GM18858 (cell line): ENCODE measurements at regions not wholly inside any gene's neighbourhood (a gene's known extent, or its start where the extent isn't known, plus 50 kb on each side); places are given as distances from the start of the nearest gene placed in this dataset.
"Not testable (repeated sequence)": the region's sequence is repeated elsewhere in the genome, so short reads cannot be mapped to it uniquely, and the experiment has no call there.

ENCODE experiments used
- ATAC-seq: cut with Tn5 transposase; IDR thresholded peaks from one replicate; pipeline ENCODE4 v1.9.1; 2021; ENCODE audit not compliant: unreplicated experiment

DNA sequence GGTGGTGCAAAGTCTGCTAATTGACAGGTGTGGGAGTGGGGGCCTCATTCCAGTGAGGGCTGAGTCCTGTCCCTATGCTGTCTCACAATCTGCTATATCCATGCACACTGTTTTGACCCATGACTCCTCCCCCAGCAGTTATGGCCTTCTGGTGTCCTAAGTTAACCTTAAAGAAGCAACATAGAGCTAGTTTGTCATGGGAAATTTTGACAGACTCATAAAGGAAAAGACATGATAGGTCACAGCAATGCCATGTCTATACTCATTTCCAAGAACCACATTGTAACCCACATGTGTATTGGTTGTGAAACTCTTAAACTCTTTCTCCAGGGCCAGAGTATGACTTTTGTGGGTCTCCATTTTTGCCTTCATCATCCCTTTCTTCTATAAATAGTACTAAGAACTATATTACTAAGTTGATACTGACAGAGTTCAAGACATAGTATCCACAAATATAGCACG is 78.2 kb upstream of the SLC1A4 start:
- no peak for ATAC-seq

DNA sequence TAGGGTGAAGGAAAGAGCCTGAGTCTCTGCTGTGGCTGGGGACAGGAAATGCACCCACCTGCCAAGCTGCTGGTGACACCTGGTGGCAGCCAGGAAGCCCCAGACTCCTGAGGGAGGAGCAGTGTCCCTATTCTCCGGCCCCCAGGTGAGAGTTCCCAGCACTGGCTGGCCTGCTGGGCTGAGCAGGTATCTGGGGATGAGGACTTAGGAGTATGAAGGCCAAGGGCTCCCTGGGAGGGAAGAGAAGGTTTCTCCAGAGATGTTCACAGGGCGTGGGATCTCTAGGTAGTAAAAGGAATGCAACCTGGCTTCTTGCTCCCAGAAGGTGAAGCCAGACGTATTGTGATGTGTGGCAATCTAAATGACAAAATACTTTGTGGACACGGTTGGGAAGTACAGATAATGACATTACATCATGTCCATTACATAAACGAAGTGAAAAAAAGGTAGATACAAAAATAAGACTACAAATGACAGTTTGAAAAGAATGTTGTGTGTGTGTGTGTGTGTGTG is 75.8 kb upstream of the SLC1A4 start:
- ATAC-seq, result no peak

DNA sequence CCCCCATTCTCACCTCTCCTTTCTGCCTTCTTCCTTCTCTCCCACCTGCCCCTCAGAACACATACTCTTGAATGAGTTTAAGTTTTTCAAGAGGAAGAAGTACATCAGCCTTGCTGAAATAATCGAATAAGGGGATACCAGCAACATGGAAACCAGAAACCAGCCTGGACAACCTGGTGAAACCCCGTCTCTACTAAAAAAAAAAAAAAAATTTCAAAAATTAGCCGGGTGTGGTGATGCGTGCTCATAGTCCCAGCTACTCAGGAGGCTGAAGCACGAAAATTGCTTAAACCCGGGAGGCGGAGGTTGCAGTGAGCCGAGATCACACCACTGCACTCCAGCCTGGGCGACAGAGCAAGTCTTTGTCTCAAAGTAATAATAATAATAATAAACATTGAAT is 75.0 kb upstream of the SLC1A4 start:
- no peak for ATAC-seq

DNA sequence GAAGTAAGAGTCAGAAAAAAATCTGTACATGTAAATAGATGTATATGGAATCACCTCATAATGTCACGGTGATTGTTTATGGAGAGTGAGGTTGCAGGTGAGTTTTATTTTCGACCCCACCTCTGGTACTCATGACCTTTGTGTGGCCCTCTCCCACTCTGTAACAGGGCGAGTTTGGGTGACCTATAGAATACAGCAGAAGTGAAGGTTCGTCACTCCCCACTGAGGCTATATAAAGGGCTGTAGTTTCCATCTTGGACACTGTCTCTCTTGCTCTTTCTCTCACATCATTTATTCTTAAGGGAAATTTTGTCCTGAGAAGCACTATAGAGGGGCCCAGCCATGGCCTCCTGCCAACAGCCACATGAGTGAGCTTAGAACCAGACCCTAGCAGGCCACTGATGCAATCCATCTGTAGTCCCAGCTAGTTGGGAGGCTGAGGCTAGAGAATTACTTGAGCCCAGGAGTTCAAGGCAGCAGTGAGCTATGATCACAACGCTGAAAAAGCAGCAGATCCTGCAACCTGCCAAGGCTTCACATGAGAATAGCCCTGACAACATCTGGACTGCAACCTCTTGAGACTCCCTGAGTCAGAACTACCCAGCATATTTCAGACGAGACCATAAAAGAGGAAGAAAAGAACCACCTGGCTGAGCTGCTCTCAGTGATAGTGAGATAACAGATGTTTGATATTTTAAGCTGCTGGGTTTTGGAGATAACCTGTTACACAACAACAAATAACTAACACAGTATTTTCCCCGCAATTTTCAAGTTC is 74.3 kb upstream of the SLC1A4 start:
- peak; percentile 78 for ATAC-seq

DNA sequence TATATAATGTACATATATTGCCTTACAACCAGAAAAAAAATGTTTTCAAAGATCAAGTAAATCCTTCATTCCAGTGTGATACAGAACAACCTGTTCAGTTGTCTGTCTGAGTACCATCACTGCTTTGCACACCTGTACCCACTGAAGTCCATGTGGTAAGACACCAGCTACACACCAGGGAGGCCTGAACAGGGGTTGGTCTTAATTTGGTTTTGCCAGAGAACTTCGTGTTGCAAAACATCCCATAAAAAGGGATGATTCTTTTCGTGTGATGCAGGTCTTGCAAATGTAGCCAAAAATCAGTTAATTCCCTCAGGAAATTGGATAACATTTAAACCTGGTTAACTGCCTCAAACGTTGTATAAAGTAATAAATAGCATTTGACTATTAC is 73.7 kb upstream of the SLC1A4 start:
- peak; percentile 9 for ATAC-seq

DNA sequence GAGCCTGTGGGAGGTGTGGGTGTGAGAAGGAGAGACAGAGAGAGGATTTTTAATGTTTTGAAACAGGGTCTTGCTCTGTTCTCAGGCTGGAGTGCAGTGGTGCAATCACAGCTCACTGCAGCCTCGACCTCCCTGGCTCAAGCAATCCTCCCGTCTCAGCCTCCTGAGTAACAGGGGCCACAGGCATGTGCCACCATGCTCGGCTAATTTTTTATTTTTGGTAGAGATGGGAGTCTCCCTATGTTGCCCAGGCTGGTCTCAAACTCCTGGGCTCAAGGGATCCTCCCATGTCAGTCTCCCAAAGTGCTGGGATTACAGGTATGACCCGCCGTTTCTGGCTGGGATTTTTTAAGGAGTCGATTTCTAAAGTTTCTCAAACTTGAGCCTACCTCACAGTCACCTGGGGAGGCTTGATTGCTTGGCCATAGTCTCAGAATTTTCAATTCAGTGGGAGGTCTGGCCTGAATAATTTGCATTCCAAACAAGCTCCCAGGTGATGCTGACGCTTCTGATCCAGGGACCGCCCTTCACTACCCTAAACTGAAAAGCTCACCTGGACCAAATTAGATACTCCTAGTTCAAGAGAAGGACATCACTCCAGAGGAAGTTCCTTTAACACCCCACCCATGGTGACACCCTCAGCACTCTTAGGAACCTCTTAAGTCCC is 70.8 kb upstream of the SLC1A4 start:
- ATAC-seq, result no peak

DNA sequence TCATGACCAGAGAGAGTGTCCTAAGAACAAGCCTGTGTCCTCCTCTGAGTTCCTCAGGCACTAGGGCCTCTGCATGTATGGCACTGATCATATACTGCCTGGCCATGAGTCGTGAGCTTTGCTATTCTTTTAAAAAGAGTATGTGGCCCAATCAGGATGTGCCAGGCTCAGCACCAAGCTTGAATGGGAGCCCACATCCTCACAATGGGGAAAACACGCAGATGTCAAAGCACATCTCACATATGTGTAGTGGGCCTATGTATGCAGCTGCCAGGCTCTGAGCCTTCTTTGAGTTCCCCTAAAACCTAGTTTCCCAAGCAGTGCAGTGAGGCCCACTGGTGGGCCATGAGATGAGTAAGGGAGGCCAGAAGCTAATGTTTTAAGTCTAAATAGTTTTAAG is 69.9 kb upstream of the SLC1A4 start:
- ATAC-seq, result no peak

DNA sequence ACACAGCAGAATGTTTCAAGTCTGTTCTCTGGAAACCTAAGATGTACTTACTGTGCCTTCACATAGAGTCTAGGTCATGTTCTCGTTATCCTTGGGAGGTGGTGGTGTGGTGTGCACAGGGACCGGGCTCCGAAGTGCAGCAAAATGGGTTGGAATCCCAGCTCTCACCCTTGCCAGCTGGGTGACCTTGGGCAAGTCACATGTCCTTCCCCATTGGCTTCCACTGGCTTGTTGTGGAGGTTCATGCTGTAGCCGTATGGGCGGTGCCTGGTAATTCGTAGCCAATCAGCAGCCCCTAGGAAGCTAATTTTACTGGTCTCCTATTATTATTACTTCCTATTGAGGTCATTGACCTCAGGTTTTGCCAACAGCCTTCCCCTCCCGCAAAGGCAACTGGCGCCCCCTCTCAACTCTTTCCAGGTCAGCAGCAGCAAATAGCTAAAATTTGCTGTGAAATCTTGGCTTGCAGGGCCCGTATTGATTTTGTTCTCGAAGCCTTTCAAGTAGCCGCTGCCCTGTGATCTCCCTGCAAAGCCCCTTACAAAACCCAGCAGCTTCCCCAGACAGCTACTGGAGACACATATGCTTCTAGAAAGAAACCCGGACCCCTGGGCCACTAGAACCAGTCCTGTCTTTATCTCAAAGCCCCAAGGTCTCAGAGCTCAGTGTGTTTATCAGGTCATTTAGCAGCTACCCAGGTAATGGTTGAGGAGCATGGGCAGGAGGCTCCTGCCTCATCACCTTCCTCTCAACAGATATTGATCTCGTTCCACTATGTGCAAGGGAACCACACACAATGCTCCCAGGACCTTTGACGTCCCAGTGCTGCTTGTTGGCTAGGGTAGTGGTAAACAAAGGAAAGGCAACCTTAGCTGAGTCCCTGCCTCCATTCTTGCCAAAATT is 66.5 kb upstream of the SLC1A4 start:
- no peak for ATAC-seq

DNA sequence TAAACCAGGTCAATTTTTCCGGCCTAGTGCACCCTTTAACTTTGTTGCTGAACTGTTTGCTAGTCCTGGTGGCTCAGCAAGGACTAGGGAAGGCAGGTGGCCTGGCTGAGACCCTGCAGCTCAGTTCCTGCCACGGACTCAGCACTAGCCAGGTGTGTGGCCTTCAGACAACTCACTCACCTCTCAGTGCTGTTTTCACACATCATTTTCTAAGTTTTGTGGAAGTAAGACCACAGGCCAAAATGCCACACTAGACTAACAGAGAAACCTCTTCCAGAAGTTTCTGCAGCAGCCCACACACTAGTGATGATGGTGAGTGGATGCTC is 65.9 kb upstream of the SLC1A4 start:
- ATAC-seq, result no peak

DNA sequence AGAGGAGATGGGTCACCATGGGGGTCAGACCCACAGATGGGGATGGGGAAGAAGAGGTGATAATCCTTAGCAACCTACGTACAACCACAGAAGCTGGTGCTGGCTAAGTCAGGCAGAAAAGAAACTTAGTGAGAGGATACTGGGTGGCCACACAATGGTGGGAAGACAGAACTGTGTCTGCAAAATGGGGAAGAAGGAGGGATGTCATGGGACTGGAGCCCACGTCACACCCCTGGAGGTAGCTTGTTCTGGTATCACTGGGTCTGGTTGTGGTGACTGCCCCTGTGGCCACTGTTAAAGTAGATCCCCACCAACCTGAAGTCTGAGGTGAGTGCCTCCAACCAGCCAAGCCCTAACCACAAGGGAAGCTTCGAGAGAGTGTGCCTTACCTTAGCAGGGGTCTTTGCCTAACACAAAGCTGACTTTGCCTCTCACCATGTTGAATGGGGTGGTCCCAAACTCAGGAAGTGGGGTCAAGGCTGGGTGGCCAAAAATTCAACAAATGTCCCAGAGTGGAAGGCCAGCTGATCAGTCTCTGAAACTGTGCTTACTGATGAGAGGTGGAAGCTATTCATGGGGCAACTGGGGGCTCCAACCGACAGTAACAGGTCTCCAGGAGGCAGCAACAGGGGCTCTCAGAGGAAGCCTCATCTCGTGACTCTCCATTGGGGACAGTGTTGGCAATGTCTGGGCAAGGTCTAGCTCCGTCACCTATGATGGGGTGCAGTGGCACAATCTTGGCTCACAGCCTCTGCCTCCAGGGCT is 64.8 kb upstream of the SLC1A4 start:
- ATAC-seq, result no peak

DNA sequence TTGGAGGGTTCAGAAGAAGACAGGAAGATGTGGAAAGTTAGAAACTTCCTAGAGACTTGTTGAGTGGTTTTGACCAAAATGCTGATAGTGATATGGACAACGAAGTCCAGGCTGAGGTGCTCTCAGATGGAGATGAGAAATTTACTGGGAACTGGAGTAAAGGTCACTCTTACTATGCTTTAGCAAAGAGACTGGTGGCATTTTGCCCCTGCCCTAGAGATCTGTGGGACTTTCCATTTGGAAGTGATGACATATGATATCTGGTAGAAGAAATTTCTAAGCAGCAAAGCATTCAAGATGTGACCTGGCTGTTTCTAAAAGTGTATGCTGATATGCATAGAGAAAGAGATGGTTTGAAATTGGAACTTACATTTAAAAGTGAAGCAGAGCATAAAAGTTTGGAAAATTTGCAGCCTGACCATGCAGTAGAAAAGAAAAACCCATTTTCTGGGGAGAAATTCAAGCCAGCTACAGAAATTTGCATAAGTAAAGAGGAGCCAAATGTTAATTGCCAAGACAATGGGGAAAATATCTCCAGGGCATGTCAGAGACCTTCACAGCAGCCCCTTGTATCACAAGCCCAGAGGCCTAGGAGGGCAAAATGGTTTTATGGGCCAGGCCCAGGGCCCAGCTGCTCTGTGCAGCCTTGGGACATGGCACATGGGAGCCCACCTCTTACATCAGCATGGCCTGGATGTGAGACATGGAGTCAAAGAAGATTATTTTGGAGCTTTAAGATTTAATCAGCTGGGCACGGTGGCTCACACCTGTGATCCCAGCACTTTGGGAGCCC is 63.1 kb upstream of the SLC1A4 start:
- ATAC-seq, result not testable (repeated sequence)

DNA sequence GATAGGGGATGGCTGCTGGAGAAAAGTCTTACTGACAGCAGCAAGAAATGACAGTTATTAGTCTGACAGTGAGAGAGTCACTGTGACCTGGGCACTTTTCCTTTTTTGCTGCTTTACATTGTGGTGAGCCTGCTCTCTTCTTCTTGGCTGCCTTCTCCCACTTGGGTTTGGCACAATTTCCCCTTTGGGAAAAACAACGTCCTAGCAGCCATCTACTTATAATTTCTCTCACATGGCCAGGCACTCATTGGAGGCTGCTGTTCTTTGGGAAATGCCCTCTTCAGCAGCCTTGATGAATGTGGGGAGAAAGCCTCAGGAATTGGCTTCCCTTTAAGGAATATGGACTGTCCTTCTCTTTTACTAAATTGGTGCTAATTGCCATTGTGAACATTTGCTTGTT is 60.4 kb upstream of the SLC1A4 start:
- no peak for ATAC-seq

DNA sequence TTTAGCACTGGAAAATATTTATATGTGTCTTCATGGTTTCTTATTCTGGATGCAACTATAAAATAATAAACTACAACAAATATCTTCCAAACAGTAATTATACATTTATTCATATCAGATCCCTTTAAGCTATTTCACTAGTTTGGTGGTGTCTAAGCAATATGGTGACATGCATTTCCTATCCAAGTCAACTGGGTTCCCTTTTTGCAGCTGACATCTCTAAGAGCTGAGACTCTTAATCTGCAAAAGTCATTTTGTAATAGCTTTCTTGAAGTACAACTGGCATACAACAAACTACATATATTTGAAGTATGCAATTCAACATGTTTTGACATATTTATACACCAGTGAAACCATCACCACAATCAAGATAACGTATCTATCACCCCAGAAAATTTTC is 59.9 kb upstream of the SLC1A4 start:
- no peak for ATAC-seq

DNA sequence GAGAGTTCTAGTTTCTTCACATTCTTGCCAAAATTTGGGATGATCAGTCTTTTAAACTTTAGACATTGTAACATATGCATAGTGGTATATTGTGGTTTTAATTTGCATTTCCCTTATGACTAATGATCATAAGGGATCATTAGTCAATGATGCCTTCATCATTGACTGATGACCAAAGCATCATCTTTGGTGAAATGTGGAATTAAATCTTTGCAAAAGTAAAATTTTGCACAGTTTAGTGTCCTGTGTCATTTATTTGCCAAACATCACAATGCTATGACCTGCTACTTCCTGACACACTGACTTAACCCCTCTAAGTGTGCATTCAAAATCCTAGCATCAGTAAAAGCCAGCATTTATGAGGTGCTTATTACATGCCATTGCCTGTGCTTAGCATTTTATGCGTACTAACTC is 58.9 kb upstream of the SLC1A4 start:
- no peak for ATAC-seq

DNA sequence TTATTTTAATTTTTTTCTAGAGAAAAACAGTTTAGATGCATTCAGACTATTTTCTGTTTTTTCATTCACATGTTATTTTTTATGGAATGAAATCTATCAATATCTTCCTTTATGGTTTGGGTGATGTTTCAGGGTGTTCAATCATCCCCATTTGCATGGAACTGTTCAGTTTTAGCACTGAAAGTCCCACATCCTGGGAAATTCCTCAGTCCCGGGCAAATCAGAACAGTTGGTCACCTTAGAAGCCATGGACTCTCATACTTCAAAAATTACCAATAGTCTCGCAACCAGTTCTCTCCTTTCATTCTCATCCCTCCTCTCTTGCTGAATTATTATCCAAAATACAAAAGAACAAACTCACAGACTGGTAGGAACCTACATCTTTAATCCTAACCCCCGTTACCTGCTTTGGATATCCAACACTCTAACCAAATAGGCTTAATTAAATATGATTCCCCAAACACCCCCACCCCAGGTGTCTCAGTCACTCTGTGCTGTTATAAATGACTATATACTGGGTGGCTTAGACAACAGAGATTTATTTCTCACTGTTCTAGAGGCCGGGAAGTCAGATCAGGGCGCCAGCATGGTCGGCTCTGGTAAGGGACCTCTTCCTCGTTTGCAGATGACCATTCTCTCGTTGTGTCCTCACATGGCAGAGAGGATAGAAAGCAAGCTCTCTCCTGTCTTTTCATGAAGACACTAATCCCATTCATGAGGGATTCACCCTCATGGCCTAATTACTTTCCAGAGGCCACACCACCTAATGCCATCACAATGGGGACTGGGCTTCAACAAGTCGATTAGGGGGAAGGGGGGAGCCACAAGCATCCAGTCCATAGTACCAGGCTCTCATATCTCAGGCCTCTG is 57.7 kb upstream of the SLC1A4 start:
- no peak for ATAC-seq

DNA sequence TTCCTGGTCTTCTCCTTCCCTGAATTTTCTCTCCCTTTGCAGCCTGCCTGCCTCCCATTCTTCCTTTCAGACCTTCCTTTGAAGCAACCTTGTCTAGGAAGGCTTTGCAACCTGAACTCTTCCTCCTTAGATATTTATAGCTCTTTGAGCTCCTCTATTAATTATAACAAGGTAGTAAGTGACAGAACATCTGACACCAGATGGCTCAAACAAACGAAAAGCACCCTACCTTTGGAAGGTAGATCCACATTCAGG is 57.2 kb upstream of the SLC1A4 start:
- ATAC-seq, result no peak

DNA sequence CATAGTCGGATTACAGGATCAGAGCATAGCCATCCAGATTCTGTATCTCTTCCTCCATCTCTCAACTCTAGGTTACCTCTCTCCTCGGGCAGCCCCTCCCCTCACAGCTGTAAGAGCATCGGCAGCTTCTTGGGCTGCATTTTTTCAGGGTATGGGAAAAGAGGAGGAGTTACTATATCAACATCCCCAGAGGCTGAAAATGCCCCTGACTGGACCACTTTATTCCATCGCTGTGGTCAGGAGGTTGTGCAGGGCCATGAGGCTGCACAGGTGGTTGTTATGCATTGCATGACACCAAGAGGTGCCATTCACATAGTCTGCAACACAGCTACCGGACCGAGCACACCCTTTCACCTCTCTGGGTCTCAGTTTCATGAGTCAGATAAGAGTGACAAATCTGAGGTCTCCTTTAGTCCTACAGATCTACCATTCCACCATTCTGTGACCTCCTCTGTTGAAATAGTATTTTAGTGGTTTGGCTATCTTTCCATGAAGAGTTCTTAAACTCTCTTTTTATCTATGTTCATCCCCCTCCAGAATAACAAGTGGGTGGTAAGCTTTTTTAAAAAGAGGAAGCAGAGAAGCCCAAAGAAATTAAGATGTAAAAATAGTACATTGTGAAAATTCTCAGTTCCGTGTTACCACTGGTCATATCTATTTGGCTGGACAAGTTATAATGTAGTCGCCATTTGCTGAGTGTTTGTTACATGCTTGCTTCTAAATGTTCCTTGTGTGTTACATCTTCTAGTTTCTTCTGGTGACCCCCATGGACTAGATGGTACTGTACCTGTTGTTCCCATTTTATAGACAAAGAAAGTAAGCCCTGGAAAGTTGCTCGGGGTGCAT is 56.6 kb upstream of the SLC1A4 start:
- ATAC-seq, result peak; percentile 85

DNA sequence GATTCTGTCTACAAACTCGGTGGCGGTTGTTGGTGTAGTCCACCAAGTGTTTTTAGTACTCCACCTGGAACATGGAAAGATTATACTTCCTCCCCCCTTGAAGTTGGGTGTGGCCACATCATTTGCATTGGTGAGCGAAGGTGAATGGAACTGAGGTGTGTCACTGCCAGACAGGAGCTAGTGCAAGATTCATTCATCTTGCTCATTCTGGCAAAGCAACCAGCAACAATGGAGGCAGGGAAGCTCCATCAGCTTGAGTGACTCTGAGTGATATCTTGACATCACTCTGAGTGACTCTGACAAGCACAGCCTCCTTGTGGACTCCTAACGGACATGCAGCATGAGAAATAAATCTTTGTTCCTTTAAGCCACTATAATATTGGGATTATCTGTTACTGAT is 54.7 kb upstream of the SLC1A4 start:
- no peak for ATAC-seq
